ENCODE measurements at regions not wholly inside any gene's neighbourhood (a gene's known extent, or its start where the extent isn't known, plus 50 kb on each side); places are given as distances from the start of the nearest gene placed in this dataset.

DNA sequence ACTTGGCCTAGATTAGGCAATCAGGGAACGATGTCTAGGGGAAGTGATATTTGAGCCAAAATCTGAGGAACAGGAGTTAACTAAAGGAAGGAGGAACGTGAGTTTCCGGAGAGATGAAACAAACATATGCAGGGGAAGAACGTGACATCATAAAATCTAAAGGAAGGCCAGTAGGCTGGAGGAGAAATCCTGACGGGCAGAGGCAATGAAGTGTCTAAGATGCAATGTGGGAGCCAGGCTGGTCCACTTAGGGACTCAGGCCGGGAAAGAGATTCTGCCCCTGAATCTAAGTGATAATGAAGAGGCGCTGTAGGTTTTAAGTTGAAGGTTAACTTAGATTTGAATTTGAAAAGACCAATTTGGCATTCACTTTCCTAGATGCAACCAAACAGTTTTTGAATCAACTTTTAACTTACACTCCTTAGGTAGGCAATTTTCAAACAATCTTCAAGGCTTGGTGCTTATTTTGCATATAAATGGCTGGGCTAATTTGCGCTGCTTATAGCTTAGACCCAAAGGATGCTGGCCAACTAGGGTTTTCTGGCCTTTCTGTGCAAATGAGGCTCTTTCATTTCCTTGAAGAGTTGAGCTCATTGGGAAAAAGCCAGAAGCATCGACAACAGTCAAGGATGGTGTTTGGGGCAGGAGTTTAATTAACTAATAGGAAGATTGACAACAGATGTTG lies 221.7 kb downstream of the SOX11 start:
- DNase-seq (ENCODE audit: extremely low read depth, low read depth) = no peak

DNA sequence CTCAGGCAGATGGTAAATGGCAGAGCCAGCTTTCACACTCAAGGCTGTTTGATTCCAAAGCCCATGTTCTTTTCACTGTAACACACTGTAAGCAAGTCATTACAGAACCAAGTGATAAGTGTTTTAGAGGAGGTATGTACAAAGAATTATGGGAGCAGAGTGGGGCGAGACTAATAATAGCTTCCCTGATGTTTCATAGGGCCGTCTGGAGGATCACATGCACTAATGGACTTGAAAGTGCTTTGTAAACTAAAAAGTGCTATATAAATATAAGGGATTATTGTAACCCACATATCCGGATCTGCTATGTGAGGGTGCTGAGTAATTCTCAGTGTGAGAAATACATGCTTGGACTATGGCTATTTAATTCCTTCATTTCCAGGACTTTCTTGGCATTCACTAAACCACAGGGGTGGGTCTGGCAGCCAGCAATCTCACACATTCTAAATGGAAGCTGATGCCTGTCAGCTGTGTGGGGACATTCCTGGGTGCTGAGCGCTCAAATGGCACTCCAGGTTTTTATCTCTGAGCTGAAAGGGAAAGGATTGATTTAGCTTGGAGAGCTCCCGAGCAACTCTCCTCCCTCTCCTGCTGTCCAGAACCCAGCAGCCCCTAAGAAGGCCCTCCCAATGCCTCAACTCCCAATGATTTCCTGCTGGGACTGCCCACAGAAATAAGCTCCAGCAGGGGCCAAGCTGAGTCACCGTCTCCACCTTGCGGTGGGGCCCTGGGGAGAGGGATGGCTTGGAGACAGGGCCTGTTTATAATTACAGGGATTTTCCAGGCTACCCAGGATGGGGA lies 222.8 kb downstream of the SOX11 start:
- no peak for DNase-seq (ENCODE audit: extremely low read depth, low read depth)

DNA sequence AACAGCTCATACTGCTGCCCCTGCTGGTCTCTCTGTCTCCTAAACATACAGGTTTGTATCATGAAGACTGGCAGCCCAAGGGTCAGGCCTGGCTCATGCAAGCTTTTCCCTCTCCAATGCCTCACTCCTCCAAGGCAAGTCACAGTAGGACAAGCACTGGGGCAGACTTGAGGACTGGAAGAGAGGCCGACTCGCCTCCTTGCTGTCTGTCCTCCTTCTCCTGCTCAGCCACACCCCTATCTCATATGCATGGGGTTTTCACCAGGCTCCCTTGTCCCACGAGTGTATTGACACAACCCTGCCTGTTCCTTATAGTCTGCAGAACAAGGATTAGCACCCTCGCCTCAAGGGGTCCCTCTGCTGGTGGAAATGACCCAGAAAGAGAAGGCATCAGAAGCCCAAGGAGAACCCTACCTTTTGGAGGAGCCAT lies 223.7 kb downstream of the SOX11 start:
- DNase-seq (ENCODE audit: extremely low read depth, low read depth) = no peak

DNA sequence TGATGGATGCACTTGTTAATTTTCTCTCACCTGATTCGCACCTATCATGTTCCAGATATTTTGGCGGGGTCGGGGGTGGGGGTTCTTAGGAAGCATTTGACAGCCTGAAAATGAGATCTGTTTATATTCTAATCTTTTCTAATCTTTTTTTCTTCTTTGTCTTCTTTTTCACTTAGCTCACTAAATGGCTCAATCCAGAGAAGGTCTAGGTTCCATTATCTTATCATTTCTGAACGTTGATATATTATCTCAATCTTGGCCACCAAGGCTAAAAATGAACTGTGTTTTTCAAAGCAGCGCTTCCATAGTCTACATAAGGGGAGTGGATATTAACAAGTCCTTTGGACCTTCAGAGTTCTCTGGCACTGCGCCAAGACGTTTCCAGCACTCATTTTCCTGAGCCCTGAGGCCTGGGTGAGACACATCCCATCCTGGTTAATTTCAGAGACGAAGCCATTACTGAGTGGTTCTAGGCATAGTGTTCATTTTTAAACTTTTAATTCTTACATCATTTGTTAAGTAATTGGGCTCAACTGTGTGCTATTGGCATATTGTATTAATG lies 229.0 kb downstream of the SOX11 start:
- DNase-seq (ENCODE audit: extremely low read depth, low read depth) = no peak

DNA sequence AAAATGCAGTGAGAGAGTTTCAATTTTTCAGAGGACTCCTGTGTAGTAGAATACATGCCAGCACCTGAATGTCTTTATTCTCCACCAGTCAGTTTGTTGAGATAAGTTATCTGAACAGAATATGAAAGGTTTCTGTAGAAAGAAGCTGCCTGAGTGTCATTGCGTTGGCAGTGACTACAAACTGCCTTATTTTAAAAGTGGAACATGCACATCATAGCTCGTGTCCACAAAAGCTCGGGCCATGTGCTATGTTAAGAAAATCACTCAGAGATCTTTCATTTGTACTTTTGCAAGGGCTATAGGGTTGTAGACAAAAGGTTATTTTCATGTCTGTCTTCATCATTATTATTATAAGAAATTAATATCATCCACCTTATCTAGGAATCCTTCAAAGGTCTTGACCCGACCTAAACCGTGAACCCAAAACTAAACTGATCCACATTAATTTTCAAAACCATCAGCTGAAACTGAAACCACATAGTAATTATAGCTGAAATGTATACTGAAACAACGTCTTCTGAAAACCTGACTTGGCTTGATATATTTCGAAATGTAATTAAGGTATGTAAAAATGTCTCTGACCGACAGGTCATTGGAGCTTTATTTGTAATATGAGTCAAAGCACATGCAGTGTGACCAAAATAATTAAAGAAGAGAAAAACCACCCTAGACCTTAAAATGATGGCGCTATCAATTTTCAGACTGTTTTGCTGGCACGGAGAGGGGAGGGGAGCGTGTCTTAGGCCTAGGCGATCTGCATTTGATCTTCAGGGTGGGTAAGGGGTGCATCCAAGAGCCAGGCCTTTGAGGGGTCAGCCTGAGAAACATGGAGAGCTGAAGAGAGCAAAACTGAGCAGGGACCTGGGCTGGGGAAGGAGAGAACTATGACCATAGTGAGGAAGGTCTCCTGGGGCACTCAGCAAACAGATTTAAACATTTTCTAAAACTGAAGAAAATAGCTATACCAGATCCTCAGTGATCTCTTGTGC lies 232.1 kb downstream of the SOX11 start:
- DNase-seq (ENCODE audit: extremely low read depth, low read depth) = no peak

DNA sequence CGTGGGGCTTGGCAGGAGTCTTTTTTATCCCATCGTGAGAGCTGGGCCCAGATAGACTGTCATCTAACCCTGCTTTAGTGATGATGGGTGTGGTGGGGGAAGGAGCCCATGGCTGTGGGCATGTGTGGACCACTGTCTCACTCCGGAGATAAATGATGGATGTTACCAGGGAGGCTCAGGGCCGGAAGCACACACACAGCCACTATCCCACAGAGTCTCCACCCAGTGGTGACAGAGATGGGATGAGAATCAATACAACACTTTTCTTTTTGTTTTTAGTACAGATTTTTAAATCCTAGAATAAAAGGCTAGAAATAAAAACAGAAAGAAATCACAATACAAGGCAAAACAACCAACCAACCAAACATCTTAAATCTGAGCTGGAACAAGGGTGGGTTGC lies 233.4 kb downstream of the SOX11 start:
- no peak for DNase-seq (ENCODE audit: extremely low read depth, low read depth)

DNA sequence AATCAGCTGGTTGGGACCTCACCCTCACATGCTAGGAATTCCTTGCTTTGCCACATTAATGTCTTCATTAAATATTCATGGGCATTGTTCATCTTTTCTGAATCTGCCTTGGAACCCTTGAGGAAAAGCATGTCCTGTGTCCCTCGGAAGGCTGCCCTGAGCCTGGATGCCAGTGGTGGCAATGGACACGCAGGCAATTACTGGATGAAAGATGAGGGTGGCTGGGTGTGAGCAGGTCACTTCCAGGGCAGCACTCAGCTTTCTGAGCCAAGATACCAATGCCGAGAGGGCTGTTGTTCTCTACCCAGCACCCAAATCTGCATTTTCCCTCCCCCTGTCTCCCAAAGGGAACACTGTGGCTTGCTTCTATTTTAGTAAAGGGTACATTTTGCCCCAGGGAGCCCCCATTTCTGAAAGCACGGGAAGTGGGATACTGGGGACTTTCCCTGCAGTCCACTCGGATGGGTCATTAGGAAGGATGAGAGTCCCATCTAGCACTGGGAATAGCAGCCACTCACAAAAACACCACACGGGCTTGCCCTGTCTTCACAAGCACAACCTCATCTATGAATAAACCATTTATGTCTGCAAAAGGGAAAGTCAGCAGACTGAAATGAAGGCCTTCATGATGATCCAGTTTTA lies 234.8 kb downstream of the SOX11 start:
- no peak for DNase-seq (ENCODE audit: extremely low read depth, low read depth)

DNA sequence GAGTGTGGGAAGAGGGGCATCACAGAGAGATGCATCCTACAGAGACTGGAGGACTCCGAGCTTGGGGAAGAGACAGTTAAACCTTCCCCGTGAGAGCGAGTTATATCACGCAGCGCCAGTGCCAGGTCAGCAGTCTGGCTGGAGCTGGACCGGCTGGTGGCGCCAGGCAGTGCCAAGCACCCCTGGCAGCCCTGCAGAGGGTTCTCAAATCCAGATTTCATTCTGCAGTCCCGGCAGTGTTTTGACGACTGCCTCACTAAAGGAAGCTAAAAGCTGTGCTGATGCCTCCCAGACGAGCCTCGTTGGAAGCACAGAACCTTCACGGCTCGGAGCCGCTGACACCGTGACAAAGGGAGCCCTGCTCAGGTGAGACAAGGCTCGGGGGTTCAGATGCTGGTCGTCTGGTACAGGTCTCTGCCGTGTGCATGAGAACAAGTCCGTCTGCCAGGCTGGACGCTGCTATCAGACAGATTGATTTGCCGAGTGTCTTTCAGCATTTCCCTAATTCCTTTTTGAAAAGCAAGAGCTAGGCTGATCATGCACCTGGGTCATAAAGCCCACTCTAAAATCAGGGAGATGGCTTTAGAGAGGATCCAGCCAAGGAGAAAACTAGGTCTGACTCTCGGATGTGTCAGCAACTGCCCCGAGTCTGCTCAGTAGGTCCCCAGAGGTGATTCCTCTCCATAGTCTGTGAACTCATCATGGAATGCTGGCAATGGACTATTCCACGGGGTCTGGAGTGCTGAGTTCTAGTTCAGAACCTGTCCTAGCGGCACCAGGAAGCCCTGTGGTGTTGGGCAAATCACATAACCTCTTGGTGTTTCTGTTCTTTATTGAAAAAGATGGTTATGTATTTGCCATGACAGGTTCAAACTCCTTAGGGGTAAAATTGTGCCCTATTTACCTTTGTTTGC lies 240.6 kb downstream of the SOX11 start:
- no peak for DNase-seq (ENCODE audit: extremely low read depth, low read depth)

DNA sequence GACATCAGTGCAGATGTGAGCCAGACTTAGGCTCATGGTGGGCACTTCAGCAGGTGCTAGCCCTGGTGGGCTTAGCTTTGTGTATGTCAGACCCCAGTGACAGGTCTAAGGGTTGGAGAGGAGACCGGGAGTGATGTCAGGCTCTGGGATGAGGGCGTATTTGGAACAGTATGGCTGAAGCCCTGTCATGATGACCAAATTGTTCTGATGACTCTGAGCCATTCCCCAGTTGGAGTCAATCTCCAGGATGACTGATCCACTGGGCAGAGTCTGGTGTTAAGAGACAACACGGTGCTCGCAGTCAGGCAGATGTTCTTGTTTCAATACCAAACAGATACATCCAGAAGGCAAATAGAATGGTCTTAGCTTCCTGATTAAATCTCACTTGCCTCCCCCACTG lies 241.5 kb downstream of the SOX11 start:
- DNase-seq (ENCODE audit: extremely low read depth, low read depth) = no peak

DNA sequence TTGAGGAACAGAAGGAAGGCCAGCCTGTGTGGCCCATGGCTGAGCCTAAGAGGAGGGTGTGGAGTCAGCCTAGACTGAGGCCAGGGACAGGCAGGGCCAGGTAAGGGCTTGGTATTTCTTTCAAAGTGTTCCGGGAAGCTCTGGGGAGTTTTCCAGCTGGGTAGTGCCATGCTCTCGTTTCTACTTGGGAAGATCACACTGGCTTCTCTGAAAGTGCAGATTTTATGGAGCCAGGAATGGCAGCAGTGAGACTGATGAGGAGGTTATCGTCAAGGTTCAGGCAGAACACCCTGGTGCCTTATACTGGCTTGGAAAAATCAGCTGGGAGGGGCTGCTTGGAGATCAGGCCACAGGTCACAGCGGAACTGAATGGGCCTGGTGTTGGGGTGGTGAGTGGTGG lies 245.1 kb downstream of the SOX11 start:
- DNase-seq (ENCODE audit: extremely low read depth, low read depth) = no peak

DNA sequence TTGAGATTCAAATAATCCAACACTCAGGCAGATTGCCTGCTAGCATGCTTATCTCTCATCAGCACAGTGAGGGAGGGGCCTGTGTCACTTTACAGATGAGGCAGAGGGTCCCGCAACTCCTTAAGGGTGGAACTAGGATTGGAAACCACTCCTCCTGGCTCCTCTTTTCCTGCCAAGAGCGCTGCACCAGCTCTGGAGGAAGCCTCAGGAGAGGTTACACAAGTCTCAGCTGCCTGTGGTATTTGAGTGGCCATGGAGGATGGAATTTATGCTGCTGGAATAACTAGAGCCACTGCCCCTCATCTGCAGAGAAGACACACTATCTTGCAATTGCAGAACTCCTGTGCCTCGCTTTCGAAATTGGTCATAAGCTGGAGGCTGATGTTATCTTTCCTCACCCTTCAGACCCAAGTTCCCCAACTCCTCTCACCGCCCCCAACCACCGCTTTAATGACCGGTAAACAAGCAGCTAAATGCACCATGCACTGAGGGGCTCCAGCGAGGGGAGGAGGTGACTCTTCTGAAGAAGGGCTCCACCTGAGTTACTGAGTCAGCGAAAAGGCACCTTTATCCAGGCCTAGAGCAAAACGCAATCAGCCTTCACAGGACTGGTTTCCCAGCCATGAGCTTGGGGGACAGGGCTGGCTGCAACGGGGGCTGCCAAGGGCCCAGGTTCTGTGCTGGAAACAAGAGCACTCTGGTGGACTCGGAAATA lies 245.8 kb downstream of the SOX11 start:
- no peak for DNase-seq (ENCODE audit: extremely low read depth, low read depth)

DNA sequence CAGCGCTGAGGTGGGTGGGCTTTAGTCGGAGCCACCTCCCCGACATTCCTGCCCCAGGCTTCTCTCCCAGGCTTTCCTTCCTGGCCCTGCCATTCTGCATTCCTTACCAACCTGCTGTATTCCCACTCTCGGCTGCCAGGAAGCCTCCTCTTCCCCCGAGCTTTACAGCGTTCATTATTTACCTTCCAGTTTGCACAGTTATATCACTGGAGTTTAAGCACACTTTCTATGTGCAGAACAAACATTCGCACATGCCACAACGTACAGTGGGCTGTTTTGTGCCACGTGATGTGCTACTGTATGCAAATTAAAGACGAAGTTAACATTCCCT lies 246.3 kb downstream of the SOX11 start:
- DNase-seq (ENCODE audit: extremely low read depth, low read depth) = no peak

DNA sequence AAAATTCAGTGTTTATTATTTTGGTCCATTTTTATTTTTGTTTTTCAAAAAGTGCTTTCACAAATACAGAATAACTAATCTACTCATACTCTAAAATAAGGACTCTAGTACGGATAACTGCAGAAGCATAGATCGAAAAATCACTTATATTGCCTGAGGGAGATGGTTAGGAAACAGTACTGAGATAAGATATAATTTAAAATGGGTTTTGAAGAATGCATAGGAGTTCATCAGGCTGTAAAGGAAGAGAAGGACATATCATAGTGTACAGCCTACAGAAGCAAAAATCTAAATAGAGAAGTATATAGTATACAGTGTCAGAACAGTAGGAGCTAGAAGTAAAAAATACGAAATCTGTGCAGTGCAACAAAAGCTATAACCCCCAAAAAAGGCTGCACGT lies 247.4 kb downstream of the SOX11 start:
- no peak for DNase-seq (ENCODE audit: extremely low read depth, low read depth)

DNA sequence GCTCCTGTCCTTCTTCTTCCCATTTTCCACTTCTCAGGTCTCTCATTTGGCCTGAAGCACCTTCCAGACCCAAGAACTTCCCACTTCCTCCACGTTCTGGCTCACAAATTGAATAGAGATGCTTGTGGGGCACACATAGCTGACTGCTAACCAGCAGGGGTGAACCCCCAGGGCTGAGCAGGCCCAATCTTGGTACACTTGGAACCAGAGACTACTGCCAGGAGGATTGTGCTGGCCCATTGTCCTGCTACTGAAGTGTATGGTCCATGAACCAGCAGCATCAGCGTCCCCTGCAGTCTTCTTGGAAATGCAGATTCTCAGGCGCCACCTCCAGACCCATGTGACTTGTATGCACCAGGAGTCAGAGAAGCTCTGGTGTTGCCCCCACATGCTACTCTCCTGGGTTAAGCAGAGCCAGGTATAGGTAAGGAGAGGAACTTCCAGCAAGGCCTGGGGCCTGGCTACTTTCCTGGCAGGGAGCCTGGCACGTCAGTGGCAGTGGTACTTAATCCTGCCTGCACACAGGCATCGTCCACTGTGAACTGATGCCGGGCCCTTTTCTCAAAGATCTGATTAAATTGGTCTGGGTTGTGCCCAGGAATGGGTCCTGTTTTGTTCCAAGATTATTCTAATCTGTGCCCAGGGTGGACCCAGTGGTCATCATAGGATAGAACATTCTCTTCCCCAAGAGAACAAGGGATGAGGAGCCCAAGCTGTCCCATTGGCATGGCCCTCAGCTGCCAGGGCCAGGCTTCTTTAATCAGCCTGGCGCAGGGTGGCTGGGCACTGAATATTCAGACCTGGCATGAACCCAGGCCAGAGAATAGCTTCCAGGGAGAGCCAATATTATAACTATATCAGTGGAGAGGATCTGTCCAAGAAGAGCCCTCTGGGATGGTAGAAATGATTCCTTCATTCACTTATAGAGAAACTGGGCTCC lies 248.7 kb downstream of the SOX11 start:
- no peak for DNase-seq (ENCODE audit: extremely low read depth, low read depth)

DNA sequence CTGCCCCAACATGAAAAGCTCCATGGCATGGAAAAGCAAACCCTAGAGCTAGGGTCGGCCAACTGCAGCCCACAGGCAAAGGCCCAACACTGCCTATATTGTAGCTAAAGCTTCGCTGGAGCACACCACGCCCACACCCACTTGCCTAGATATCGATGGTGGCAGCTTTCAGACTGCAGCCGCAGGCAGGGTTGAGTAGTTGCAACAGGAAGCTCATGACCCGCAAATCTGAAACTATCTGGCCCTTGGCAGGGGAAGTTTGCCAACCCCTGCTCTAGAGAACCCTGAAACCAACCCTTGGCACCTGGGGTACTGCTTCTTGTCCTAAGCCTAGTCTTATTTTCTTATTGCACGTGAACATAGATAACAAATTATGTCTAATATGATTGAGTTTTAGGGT lies 250.0 kb downstream of the SOX11 start:
- no peak for DNase-seq (ENCODE audit: extremely low read depth, low read depth)

DNA sequence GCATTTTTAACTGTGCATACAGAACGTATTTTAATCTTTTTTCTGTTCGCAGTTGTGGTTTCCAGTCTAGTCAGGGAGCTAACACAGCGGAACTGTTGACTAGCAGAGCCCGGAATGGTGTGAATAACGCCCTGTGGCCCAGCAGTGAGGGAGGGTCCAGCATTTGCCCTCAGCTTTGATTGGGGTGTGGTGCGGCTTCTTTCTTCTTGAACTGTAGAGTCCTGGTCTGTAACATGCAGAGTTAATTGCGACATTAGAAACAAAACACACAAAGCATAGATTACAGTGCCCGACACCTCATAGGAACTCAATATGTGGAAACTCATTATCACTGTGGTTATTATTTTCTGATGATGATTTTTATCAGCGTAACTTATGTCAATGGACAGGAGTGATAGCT lies 253.6 kb downstream of the SOX11 start:
- no peak for DNase-seq (ENCODE audit: extremely low read depth, low read depth)

DNA sequence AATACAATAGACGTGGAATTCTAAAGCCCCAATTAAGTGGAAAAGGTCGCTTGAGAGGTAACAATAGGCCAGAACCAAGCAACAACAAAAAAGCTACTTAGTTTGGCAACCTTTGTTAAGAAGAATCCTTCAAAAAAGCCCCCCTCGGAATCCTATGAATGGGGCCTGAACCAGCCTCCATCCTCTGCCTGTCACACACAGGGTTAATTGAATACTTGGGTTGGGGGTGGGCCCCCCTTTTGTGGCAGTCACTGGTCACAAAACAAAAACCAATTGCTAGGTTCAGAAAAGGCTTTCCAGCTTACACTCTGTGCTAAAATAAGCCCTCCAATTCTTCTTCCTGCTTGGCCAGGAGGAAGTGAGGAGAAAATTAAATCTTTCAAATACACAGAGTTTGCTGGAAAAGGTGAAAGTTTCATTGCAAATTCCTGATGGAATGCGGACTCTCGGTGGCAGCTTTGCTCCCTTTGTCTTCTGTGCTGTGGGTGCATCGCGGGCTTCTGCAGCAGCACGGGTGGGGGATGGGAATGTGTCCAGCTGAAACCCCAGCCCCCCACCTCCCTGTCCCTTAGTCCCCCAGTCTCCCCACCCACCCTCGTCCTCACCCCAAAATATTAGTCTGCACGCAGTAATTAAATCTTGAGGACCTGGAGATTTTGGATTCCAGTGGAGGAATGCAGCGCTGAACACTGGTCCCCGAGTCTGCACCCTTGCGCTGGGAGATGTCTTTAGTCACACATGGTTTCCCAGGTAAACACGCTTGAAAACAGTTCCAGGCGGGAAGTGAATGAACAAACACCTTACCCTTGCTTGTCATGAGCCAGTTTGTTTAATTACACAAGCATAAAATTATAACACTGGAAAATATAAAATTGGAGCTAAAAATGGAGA lies 254.3 kb downstream of the SOX11 start:
- DNase-seq (ENCODE audit: extremely low read depth, low read depth) = no peak

Data from NCI-H460 (cell line).